Osteoblast (primary cell): ENCODE measurements at regions not wholly inside any gene's neighbourhood (a gene's known extent, or its start where the extent isn't known, plus 50 kb on each side); places are given as distances from the start of the nearest gene placed in this dataset.

Experiments
- DNase-seq: peaks from one replicate; pipeline ENCODE4 v3.0.0; 2011; ENCODE audit warnings: low spot score, mixed read lengths; ENCODE audit not compliant: insufficient read length; ENCODE audit errors: missing footprints
- H2AFZ ChIP-seq: 2 replicates; pipeline ENCODE4 v1.6.0; 2011; ENCODE audit warnings: mild to moderate bottlenecking, low read length
- H3K27ac ChIP-seq: 2 replicates; pipeline ENCODE4 v1.5.1; 2011; ENCODE audit warnings: mild to moderate bottlenecking, low read depth, low read length, moderate library complexity
- H3K27me3 ChIP-seq: 2 replicates; pipeline ENCODE4 v1.6.0; 2012; ENCODE audit warnings: mild to moderate bottlenecking, control low read depth, inconsistent platforms, low read length, moderate library complexity; ENCODE audit not compliant: insufficient read depth
- H3K36me3 ChIP-seq: 2 replicates; pipeline ENCODE4 v1.5.1; 2011; ENCODE audit warnings: mild to moderate bottlenecking, low read length, control low read depth, moderate library complexity; ENCODE audit not compliant: insufficient read depth
- H3K4me1 ChIP-seq: 2 replicates; pipeline ENCODE4 v1.5.1; 2011; ENCODE audit warnings: mild to moderate bottlenecking, low read length, control low read depth, moderate library complexity; ENCODE audit not compliant: insufficient read depth
- H3K4me2 ChIP-seq: 2 replicates; pipeline ENCODE4 v1.6.0; 2011; ENCODE audit warnings: mild to moderate bottlenecking, low read length; ENCODE audit not compliant: insufficient read depth
- H3K4me3 ChIP-seq: fragments of 200-600 bp; sonication (generic); 3 replicates; pipeline ENCODE4 v1.5.1; 2012; ENCODE audit warnings: mild to moderate bottlenecking, low read length, inconsistent platforms; ENCODE audit not compliant: insufficient read depth
- H3K79me2 ChIP-seq: 2 replicates; pipeline ENCODE4 v1.6.0; 2012; ENCODE audit warnings: mild to moderate bottlenecking, low read length, control low read depth, inconsistent platforms; ENCODE audit not compliant: insufficient read depth
- H3K9me3 ChIP-seq: 2 replicates; pipeline ENCODE4 v1.5.1; 2011; ENCODE audit warnings: low read depth, low read length, control low read depth
- H4K20me1 ChIP-seq: 2 replicates; pipeline ENCODE4 v1.6.0; 2012; ENCODE audit warnings: mild to moderate bottlenecking, low read length, control low read depth; ENCODE audit not compliant: insufficient read depth
- CTCF ChIP-seq: IDR thresholded peaks from 2 replicates; pipeline ENCODE4 v1.5.1; 2011; ENCODE audit warnings: mild to moderate bottlenecking, low read depth, low read length, moderate library complexity; ENCODE audit errors: extremely low read depth

DNA sequence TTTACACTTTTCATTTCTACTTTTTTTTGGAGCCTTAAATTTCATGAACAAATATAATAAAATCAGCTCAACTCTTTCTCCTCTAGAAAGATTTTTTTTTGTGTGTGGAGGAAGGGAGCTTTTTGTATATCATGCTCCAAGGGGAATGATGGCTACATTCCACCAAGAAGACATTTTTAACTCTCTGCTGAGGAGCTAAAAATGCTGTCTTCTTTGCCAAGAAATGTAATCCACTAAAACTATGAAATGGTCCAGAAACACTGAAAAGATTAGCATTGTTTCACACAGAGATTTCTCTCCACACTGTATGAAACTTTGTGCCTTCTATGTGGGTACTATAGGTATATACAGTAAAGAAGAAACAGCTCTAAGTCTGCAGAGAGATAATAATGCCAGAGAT lies 74.1 kb upstream of the ANK3 start:
- no peaks in the 10 kb centered on the region for H4K20me1 ChIP-seq
- TF ChIP-seq CTCF: no peak
- no peak for DNase-seq
- H3K36me3 ChIP-seq: no peaks in the 10 kb centered on the region
- H3K4me2 ChIP-seq: no peak overlapping the region
- no peak overlapping the region for H3K27ac ChIP-seq
- H3K4me3 ChIP-seq: no peak overlapping the region
- no peaks in the 10 kb centered on the region for H3K9me3 ChIP-seq
- no peaks in the 10 kb centered on the region for H3K79me2 ChIP-seq
- no peak overlapping the region for H2AFZ ChIP-seq
- H3K4me1 ChIP-seq: peaks cover 21% of the 10 kb centered on the region
- H3K27me3 ChIP-seq: no peaks in the 10 kb centered on the region

DNA sequence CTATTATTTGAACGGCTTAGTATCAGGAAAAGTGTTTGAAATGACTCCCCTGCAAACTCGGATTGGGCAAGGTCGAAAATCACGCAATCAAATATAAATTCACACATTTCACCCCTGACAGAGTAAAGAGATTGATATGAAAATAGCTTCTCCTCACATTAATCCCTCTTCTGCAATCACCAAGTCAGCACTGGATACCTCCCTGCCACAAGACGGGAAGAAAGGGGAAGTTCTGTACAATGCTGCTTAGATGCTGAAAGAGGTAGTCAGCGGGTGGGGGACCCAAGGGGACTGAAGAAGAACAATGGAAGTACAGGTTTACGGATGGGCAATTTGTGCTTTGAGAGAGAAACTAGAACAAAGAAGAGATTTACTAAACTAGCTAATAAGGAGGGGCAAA lies 72.0 kb upstream of the ANK3 start:
- no peaks in the 10 kb centered on the region for H3K79me2 ChIP-seq
- no peak overlapping the region for H3K4me3 ChIP-seq
- peaks cover 15% of the 10 kb centered on the region for H3K4me1 ChIP-seq
- H3K4me2 ChIP-seq: no peak overlapping the region
- no peaks in the 10 kb centered on the region for H3K36me3 ChIP-seq
- H3K27ac ChIP-seq: no peak overlapping the region
- H2AFZ ChIP-seq: no peak overlapping the region
- no peak for DNase-seq
- no peak for TF ChIP-seq CTCF
- H3K27me3 ChIP-seq: no peaks in the 10 kb centered on the region
- no peaks in the 10 kb centered on the region for H3K9me3 ChIP-seq
- no peaks in the 10 kb centered on the region for H4K20me1 ChIP-seq

DNA sequence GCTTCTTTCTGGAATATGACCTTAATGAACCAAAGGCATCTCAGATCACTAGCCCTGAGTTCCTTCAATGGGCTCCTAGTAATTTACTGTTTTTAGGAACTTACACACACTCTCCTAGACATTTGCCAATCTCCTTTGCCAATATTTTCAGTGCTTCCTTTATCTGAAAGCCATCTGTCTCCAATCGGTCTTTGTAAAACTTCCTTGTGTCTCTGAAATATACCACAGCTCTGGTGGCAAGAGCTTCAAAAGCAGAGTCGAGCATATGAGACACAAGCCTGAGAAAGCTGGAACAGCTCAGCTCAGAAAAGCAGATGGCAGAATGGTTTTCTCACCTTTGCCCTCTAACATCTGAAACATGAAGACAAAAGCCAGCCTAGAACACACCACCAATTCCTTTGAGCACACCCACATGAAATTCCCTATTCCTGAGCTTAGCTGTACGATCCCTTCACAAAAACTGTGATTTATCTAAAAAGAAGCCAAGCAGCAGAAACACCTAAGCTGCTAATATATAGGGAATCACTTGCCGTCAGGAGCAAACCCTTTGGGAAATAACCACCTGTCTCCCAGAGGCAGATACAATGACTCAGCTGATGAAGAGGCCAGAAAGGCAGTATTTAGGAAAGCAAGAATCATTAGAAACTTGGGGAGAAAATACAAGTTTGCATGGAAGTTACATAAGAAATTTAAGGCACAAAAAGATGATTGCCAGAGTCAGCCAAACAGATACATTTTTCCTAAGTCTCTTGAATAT lies 70.2 kb upstream of the ANK3 start:
- Histone ChIP-seq H3K27me3 (no peaks in the 10 kb centered on the region), H3K4me2 (no peak overlapping the region), H3K4me1 (no peaks in the 10 kb centered on the region), H3K79me2 (no peaks in the 10 kb centered on the region), H4K20me1 (no peaks in the 10 kb centered on the region), H3K9me3 (no peaks in the 10 kb centered on the region), H3K27ac (no peak overlapping the region), H3K36me3 (no peaks in the 10 kb centered on the region), H2AFZ (no peak overlapping the region), H3K4me3 (no peak overlapping the region)
- no peak for DNase-seq
- TF ChIP-seq CTCF: no peak

GRCh38 chr10:60456053-60456452 lies 66.4 kb upstream of the ANK3 start:
- Histone ChIP-seq H3K9me3 (no peaks in the 10 kb centered on the region), H3K79me2 (no peaks in the 10 kb centered on the region), H2AFZ (no peak overlapping the region), H3K4me3 (no peak overlapping the region), H3K27ac (no peak overlapping the region), H3K4me2 (no peak overlapping the region), H3K27me3 (no peaks in the 10 kb centered on the region), H4K20me1 (no peaks in the 10 kb centered on the region), H3K4me1 (no peaks in the 10 kb centered on the region), H3K36me3 (no peaks in the 10 kb centered on the region)
- no peak for DNase-seq
- peak; percentile 47 for TF ChIP-seq CTCF
